Islet of Langerhans (tissue), 1 donor: ENCODE measurements at regions not wholly inside any gene's neighbourhood (a gene's known extent, or its start where the extent isn't known, plus 50 kb on each side); places are given as distances from the start of the nearest gene placed in this dataset.

Experiments used
- FAIRE-seq: peaks from one replicate; lab custom pipeline; 2011; peaks lifted over from hg19 to GRCh38; lab: Jason Lieb, UNC

DNA sequence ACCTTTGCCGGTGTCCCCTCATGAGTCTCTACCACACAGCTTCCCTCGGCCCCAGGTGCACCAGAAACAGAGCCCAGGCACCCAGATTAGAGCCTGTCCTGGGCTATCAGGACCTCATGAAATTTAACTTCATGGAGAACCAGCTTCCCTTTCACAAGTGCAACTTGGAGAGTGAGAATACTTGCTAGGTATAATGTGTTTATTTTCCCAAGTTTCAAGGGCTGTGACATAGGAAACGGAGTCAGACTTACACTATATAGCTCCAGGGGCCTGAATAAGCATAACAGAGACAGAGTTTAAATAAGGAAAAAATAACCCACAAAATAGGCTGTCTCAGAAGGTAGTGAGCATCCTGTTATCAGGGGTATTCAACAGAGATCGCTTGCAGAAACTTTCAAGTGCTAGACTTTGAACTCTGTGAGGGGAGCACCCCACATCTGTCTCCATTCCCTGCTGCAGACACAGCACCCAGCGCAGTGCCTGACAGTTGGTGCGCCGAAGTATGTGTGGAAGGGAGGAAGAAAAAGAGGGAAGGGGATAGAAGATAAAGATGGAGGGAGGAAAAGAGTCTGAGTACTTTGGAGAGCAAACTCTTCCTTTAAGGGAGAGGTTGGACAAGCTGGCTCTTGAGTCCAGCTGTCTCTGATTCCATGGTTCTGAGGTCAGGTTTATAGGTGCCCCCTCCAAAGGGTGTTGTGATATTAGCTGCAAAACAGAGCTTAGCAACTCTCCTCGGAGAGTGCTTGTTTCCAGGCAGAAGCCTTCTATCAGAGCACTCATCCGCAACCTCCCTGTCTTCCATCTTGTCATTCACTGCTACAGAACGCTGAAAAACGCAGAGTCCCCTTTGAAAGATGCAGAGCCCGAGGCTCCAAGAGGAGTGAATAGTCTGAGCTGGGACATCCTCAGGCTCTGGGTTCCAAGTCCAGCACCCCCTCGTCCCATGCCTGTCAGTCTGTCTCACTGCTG, 84.8 kb downstream of the CPN2 start:
- FAIRE-seq: no peak

DNA sequence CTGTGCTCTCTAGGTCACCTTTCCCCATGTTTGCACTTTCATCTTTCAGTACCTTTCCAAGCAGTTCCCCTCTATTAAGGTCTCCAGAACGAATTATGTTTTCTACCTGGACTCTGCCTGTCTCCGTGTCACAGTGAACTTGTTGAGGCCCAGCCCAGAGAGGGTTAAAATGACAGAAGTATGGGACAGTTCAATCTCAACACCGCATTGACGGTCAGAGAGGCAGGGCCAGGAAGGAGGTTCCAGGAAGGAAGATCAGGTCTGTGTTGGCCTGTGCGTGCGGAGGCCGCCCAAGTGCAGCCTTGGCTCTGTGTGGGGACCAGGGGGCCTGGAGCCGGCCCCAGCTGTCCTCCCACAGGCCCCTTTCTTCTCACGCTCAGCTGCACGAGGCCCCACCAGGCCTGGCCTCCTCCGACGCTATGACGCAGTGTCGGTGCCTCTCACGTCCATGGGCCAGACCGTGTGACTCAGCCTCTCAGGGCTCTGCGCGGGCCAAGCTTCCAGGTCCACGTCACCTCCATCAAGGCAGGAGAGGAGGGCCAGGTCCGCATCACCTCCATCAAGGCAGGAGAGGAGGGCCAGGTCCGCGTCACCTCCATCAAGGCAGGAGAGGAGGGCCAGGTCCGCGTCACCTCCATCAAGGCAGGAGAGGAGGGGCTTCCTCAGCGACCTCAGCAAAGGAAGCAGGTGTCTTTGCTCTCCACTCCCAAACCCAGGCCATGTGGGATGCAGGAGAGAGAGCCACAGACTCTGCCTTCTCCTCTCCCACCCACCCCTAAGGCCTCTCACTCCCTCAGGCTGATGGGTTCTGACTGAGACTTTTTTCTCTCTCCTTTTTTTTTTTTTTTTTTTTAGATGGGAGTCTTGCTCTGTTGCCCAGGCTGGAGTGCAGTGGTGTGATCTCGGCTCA, 83.1 kb downstream of the CPN2 start:
- no peak for FAIRE-seq

DNA sequence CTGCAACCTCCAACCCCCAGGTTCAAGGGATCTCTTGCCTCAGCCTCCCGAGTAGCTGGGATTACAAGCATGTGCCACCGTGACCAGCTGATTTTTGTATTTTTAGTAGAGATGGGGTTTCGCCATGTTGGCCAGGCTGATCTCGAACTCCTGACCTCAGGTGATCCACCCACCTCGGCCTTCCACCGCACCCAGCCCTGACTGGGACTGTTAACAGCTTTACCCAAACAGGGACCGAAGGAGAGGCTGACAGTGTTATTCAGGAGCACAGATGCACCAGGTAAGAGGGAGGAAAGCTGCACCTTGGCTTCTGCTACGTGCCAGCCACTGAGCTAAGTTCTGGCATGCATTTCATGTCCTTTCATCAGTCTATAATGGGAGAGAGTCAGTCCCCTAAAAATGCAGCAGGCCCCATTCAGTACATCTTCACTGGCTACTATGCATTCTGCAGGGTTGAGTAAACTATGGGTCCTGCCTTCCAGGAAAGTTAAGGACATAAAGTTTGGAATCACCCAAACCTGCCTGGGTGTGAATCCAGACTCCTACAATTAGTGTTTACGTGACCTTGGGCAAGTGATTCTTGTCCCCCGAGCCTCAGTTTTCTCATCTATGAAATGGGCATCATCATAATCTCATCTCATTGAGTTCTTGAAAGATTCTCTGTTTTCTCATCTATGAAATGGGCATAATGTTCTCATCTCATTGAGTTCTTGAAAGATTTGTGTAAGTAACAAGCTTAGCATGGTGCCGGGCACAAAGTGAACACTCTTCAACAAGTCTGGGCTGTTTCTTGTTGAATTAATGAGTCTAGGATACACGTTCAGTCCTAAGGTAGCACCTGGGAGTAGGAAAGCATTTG, 82.2 kb downstream of the CPN2 start:
- no peak for FAIRE-seq

DNA sequence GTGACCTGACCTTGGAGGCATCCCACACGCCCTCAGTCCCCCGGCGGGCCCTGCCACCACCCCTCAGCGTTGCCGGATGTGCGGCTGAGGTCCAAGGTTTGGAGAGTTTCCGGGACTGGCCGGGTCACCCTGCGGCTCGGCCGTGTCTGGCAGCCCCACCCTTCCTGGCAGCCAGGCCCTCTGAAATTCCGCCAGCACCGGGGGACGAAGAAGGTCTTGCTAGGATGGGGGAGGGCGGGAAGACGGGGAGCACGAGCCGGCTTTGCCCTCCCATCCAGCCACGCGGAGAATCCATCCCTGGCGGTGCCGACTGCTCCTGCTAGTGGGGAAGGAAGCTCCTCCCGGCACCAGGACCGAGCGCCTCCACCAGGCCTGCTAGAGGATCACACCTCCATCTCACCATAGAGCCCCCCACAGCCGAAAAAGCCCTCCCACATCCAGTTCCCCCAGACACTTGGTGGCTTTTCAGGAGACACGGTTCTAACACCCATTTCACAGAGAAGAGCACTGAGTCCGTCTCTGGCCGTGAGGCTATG, 81.5 kb downstream of the CPN2 start:
- FAIRE-seq: no peak

DNA sequence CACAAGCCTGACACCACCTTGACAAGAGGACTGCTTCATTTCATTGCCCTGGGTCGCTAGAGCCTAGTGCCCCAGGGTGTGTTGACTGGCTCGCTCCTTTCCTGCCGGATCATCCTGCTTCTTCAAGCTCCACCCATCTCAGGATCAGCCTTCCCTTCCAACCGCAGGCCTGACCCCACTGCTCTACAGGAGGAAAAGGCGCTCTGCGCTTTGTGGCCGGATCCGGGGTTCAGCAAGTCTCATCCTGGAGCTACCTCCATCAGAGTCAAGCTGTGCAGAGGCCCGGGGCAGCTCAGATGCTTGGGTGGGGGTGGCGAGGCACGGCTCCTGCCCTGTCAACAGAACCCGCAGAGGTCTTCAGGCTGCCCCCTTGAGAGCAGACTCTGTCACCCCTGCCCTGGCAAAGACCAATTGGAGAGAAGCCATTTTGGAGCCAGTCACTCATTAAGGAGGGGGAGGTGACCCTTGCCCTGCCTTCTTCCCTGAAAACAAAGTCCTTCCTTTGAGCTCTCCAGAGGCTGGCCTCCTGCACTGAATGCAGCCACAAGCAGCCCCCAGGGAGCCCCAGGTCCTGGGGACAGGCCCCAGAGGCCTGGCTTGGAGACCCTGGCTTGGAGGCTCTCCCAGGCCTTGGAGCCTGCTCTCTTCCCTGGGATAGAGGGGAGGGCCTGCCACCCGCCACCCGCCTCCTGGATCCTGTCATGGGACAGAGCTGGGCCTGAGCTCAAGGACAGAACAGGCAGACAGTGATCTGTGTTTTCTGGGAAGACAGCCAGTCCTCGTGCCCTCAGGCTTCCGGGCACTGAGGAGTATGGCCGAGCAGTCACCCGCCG, 80.3 kb downstream of the CPN2 start:
- no peak for FAIRE-seq

DNA sequence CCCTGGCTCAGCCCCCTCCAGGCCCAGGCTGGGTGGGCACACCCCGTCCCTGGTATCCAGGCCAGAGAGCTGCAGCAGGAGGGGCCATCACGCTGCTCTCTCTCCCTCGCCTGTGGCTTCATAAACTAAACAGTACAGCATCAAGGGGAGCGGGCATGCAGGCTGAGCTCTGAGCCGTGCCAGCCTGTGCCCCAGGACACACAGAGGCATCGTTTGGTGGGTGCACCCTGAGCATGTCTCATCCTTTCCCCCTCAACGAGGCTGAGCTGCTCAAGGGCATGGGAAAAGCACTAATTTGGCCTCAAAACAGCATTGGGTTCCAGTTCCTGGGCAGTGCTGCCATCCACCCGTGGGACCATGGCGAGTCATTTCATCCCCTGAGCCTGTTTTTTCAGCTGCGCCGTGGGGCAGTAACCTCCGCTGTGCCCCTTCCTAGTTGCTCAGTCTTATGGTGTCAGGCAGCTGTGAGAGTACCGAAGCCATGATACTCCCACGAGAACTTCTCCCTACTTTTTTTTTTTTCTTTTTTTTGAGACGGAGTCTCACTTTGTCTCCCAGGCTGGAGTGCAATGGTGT, 79.6 kb downstream of the CPN2 start:
- no peak for FAIRE-seq

DNA sequence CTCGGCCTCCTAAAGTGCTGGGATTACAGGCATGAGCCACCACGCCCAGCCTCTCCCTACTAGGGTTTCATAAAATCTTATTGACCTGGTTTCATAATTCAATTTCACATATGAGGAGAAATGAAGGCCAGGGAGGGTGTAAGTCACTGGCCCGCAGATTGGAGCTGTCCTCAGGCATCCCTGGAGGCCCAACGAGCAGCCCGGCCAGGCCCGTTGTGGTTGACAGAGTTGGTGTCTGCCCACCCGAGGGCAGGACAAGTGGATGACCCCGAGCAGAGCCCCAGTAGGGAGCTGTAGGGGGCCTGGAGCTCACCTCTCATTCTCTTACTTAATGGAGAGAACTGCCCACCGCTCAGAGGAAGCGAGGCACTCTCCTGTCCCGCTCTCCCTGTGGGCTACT, 78.9 kb downstream of the CPN2 start:
- FAIRE-seq: no peak

DNA sequence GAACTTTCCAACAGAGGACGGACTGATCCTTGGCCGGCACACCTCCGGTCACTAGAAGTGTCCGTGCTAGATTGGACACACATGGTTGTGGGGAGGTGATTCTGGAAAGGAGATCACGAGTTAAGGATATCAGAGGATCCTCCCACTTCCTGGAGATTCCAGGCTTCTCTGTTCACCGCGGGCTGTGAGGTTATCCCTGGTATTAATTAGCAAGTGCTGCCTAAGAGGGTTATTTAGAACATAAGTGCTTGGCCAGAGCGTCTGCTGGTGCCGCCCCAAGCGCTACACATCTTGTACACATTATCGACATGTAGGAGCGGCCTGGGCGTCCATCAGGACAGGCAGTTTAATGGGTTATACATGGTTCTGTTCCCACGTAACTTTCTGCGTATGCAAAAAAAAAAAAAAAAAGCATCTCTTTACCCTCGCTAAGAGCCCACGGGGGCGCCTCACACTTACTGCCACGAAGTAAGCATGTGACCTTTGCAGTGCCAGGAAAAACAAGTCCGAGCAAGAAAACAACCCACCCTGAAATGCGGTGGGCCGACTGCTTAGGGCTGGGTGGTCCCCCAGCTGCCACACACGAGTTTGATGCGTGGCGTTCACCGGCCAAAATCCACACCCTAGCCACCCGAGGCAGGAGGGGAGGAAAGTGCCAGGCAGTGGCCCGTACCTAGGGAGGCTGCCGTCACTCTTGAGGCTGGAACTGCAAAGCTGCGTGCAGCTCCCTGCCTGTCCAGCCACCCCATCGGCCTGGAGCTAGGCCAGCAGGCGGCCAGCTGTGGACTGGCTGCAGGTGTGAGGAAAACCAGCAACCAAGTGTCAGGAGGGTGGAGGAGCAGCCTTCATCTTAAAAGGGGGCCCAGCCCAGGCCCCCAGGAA, 78.0 kb downstream of the CPN2 start:
- no peak for FAIRE-seq

DNA sequence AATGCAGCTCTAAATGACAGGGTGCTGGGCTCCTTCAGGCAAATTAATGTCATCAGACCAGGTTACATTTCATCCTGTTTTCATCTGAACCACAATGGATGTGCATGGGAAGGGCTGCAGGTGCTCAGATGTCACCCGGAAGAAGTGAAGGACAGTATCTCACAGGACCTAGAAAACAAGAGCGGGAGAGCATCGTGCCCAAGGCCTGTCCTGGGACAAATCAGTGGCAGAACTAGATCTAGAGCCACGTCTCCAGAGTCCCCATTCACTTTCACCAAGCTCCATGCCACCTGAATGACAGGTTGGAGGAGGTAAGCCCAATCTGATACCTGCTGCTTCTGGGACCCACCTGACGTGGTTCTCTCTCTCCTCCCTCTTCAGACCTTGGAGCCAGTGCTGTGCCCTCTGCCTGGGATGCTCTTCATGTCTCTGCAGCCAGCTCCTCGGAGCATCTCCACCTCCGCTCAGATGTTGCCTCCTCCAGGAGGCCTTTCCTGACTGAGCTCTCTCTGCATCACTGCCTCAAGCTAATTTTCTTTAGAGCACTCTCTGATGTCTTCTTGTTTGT, 77.3 kb downstream of the CPN2 start:
- no peak for FAIRE-seq

DNA sequence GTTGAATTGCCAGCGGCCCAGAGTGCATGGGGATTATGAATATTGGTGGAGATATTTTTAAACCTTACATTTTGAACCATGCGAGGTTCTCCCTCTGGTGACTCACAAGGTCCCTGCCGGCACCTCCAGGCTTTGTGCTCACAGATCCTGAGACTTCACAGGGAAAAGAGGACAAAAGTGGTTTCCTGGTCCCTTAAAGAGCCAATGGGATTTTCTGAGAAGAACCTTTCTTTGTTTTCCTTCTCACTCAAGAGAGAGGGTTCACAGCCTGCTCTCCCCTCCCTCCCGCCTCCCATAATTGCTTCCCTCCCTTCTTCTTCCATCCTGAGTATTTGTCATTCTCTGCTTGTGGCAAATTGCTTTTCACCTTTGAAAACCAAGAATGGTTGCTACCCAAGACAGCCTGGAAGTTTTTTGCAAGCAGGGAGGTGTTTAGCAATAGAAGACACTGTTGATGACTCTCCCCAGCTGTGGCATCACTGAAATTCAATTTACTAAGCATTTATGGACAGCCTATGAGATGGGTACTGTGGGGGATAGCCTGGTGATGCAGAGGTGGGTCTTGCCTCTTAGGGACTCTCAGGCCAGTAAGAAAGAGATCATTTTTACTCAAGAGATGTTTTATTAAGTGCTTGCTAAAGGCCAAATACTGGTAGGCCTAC, 76.6 kb downstream of the CPN2 start:
- no peak for FAIRE-seq

DNA sequence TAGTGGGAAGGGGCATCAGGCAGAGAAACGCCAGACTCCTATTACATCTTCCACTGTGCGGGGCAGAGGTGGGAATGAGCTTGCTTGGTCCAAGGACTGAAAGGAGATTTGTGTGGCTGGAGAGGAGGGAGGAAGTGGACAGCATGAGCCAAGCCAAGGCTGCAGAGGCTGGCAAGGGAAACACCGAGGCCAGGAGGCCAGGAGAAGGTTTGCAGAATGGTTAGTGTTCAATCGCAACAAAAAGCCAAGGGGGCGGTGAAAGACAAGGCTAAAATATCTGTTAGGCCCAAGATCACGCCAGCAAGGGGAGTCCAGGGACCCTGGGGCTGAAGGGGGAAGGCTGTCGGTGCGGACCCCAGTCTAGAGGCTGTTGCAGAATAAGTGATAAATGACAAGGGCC, 75.8 kb downstream of the CPN2 start:
- no peak for FAIRE-seq

DNA sequence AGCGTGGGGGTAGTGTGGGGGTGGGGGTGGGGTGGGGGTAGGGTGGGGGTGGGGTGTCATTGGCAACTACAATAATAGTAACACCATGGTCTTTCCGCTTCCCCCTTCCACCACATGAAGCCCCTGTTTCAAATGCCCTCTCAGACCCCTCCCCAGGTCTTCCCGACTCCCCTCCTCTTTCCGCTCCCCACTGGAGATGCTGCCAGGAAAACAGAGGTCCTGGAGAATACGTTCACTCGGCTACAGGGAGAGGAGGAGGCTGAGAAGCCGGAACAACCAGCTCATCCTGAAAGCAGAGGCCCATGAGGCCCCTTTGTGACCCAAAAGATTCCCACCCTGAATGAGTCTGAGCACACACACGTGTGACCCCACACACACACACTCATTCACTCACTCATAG, 75.4 kb downstream of the CPN2 start:
- no peak for FAIRE-seq

DNA sequence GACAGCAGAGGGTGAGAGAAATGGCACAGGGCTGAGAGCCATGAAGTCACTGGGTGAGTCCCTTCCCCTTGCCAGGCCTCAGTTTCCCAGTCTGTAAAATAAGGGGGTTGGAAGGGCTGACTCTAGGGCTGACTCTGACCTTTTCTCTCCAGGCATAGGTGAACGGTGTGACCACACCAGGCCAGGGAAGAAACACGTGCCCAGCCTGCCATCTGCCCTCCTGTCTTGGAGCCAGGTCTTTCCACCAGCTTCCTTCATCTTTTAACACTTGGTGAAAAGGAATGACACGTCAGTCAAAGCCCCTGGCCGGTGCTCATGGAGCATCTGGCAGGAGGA, 74.4 kb downstream of the CPN2 start:
- FAIRE-seq: no peak

DNA sequence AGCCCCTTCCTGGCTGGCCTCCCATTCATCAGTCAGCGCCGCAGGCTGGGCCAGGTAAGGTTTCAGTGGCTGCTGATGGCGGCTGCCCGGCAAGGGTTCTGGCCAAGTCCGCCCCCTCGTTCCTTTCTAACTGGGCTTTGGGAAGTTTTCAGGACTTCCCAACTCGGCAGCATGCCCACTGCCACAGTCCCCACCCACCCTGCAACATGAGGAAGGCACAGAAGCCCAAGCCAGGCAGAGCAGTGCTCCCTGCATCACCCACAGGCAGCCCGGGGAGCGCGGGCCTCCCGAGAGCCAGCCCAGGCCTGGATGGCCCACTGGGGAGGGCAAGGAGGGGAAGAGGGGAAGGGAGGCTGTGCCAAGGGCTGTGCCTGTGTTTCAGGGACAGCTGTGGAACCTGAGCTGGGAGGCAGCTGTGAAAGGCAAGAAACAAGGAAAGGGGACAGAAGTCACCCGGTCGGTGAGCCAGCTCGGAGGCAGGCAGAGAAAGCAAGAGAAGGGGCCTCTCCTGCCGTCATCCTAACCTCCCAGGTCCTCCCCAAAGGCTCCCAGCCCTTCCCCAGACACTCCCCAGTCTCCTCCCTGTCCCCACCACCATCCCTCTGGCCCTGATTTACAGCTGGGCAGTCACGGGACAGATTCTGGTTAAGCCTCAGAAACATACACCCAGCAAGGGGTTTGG, 73.9 kb downstream of the CPN2 start:
- no peak for FAIRE-seq

DNA sequence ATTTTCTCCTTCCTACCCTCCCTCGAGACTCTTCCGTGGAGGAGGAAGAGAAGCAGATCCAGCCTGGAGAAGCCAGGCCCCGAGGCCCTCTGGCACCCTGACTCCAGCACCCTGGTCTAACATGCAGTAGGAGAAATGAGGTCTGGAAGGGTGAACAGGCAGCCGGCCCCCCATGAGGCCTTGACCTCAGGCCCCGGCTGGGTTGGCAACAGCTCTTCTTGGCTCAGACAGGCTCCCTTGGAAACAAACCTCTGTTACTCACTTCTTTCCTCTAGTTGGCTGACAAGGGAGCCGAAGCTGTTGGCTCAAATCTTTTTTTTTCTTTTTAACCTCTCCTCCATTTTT, 73.4 kb downstream of the CPN2 start:
- FAIRE-seq: no peak

DNA sequence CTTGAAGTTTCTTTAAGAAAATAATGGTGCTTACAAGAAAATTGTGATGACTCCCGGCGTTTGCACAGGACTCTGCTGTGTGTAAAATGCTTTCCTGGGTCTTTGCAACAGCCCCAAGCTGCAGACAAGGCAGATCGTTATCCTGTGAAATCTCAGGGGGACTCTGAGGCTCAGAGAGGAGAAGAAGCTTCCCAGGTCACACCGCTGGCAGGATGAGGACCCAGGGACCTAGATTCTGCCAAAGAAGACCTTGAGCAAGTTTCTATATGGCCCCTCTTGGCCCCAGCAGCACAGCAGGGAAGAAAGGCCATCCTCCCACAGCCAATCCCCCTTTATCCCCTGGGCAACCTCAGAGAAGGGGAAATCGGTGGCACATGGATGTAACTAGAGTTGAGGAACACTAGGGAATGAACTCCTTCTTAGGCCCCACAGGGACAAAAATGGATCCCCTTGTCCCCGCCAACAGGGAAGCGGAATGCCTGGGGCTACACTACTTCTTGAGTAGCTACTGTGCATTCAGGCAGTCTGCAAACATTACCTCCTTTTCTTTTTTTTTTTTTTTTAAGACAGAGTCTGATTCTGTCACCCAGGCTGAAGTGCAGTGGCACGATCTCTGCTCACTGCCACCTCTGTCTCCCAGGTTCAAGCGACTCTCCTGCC, 72.8 kb downstream of the CPN2 start:
- no peak for FAIRE-seq

DNA sequence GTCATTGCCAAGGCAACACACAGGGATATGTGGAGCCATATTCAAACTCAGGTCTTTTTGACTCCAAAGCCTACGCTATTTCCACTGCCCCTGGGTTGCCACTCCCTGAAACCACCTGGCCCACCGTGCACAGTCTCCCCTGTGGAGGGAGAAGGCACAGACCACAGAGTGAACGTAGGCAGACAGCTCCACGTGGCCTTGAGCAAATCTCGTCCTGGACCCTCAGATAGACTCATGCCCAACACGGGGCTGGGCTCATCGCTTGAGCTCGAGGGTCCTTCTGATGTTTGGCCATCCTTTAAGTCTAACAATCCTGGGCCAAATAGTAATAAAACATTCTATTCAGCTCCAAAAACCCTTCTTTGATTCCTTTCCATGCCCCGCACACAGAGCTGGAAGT, 72.0 kb downstream of the CPN2 start:
- FAIRE-seq: no peak
